Hepatic stellate cell (primary cell): ENCODE measurements at regions not wholly inside any gene's neighbourhood (a gene's known extent, or its start where the extent isn't known, plus 50 kb on each side); places are given as distances from the start of the nearest gene placed in this dataset.
A peak's percentile ranks its signal among the peaks of the same experiment; 100 is the strongest.
"Not testable (repeated sequence)": the region's sequence is repeated elsewhere in the genome, so short reads cannot be mapped to it uniquely, and the experiment has no call there.

Experiments used
- DNase-seq: peaks from one replicate; pipeline ENCODE4 v3.0.0; 2011; ENCODE audit warnings: low spot score

GRCh38 chr1:70674941-70675685 is 264.0 kb downstream of the CTH start:
- no peak for DNase-seq

- no peak for DNase-seq
These were observed 264.7 kb downstream of the CTH start for GRCh38 chr1:70675737-70676156.

GRCh38 chr1:70685300-70686286 is 274.5 kb downstream of the CTH start:
- DNase-seq, result peak; percentile 21

GRCh38 chr1:70688580-70688979 is 277.5 kb downstream of the CTH start:
- DNase-seq, result no peak

GRCh38 chr1:70706381-70707037 is 295.4 kb downstream of the CTH start:
- no peak for DNase-seq

GRCh38 chr1:70707214-70707613 is 296.1 kb downstream of the CTH start:
- DNase-seq, result no peak

GRCh38 chr1:70714149-70714548 is 303.1 kb downstream of the CTH start:
- peak; percentile 6 for DNase-seq

GRCh38 chr1:70717211-70717610 is 306.1 kb downstream of the CTH start:
- DNase-seq, result no peak

- no peak for DNase-seq
These were observed 306.6 kb downstream of the CTH start for GRCh38 chr1:70717656-70718055.

GRCh38 chr1:70718086-70718630 is 307.1 kb downstream of the CTH start:
- DNase-seq, result no peak

GRCh38 chr1:70719154-70719553 is 308.1 kb downstream of the CTH start:
- DNase-seq, result no peak

- no peak for DNase-seq
These were observed 309.0 kb downstream of the CTH start for GRCh38 chr1:70720109-70720508.

- no peak for DNase-seq
These were observed 309.5 kb downstream of the CTH start for GRCh38 chr1:70720521-70720920.

- DNase-seq, result no peak
These were observed 316.9 kb downstream of the CTH start for GRCh38 chr1:70727886-70728489.

GRCh38 chr1:70736518-70736917 is 311.1 kb downstream of the PTGER3 start:
- DNase-seq, result not testable (repeated sequence)

GRCh38 chr1:70737125-70737524 is 310.5 kb downstream of the PTGER3 start:
- DNase-seq, result no peak

GRCh38 chr1:70738624-70739023 is 309.0 kb downstream of the PTGER3 start:
- no peak for DNase-seq

- no peak for DNase-seq
These were observed 302.4 kb downstream of the PTGER3 start for GRCh38 chr1:70745199-70745598.

GRCh38 chr1:70746062-70746461 is 301.6 kb downstream of the PTGER3 start:
- DNase-seq, result not testable (repeated sequence)

GRCh38 chr1:70747123-70747522 is 300.5 kb downstream of the PTGER3 start:
- not testable (repeated sequence) for DNase-seq

GRCh38 chr1:70751676-70752287 is 295.8 kb downstream of the PTGER3 start:
- not testable (repeated sequence) for DNase-seq
